ENCODE measurements at regions not wholly inside any gene's neighbourhood (a gene's known extent, or its start where the extent isn't known, plus 50 kb on each side); places are given as distances from the start of the nearest gene placed in this dataset.

DNA sequence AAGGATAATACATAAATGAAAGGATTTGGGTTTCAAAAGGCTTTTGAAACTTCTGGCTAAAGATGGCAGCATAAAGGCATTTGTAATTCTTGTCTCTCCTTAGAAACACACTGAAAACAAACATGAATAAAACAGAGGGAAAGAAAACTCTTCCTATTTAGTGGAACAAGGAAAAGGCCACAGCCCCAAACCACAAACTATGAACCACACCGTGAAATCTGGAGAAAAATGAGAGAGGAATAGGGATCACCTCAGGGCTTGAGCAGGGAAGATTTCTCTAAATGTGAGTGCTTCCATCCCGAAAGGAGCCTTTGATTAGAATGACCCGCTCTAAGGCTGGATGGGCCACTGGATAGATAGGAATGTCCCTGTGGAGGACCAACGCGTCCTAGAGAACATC, 119.6 kb downstream of the SEC61B start:
- Mint-ChIP-seq H3K4me1 (no peaks in the 10 kb centered on the region), H3K27ac (no peak overlapping the region), H3K9me3 (ENCODE audit: low read depth) (no peaks in the 10 kb centered on the region), H3K27me3 (peaks cover 34% of the 10 kb centered on the region), H3K36me3 (no peaks in the 10 kb centered on the region), H3K4me3 (no peak overlapping the region)
- CTCF ChIA-PET: no interaction called here
- ATAC-seq (no peak), DNase-seq (no peak)

DNA sequence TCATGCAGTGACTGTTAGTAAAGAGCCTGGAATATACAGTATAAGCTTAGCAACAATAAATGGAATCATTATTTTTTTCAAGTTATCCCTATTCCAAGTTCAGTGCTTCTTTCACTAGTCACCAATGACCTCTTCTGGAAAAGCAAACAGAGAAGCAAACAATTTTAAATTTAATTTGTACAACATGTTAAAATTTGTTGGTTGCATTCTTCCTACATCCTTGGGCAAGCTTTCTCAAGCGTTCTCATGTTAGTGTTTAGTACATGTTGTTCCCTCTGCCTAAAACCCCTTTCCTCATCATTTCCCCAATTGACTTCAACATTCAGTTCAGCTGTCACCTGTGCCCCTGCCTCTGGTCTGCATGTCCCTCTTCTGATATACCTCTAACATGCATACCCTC, 123.4 kb downstream of the SEC61B start:
- Mint-ChIP-seq H3K36me3 (no peaks in the 10 kb centered on the region), H3K9me3 (ENCODE audit: low read depth) (no peaks in the 10 kb centered on the region), H3K27me3 (peaks cover 43% of the 10 kb centered on the region), H3K4me1 (no peaks in the 10 kb centered on the region), H3K4me3 (no peak overlapping the region), H3K27ac (no peak overlapping the region)
- no peak for ATAC-seq
- CTCF ChIA-PET: no interaction called here
- DNase-seq: no peak

- Mint-ChIP-seq H3K36me3 (no peaks in the 10 kb centered on the region), H3K27me3 (peaks cover 43% of the 10 kb centered on the region), H3K4me3 (no peak overlapping the region), H3K4me1 (no peaks in the 10 kb centered on the region), H3K9me3 (ENCODE audit: low read depth) (no peaks in the 10 kb centered on the region), H3K27ac (no peak overlapping the region)
- DNase-seq (no peak), ATAC-seq (no peak)
- CTCF ChIA-PET: no interaction called here
Measured at GRCh38 chr9:99345942-99346341, 123.9 kb downstream of the SEC61B start.

DNA sequence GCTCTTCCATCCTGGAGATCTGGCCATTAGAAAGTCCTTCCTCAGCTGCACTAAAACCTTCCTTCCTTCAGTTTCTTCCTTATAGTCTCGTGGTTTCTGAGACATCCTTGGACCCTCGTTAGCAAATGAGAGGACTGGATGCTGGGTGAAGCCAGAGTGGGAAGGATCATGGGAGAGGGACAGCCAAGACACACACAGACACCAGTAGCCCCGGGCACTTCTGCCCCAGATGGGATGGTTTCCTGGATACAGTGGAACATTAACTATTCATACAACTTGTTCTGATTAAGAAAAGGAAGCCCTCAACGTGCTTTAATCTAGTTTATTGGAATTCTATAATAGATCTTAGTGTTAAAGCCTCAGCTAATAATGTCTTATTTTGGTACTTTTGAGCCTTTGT, 125.5 kb downstream of the SEC61B start:
- no peaks in the 10 kb centered on the region for H3K9me3 Mint-ChIP-seq (ENCODE audit: low read depth)
- H3K36me3 Mint-ChIP-seq: no peaks in the 10 kb centered on the region
- H3K4me1 Mint-ChIP-seq: no peaks in the 10 kb centered on the region
- DNase-seq (no peak), ATAC-seq (no peak)
- H3K27ac Mint-ChIP-seq: no peak overlapping the region
- H3K4me3 Mint-ChIP-seq: no peak overlapping the region
- peaks cover 38% of the 10 kb centered on the region for H3K27me3 Mint-ChIP-seq
- CTCF ChIA-PET: no interaction called here

DNA sequence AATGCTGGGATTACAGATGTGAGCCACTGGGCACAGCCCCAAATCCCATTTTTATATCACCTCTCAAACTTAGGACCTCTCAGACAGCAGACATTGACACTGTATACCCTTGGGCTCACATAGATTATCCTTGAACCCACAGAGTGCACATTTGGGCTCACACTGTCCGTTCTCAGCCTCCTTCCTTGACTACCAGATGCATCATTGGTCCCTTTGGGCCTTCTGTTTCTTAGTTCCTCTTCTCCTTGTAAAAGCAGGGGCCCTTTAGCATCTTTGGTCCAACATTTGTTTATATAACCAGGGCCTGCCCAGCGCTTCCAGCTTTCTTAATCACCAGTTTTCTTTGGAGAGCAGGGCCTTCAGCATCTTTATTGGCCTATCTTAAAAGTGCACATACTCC, 126.2 kb downstream of the SEC61B start:
- Mint-ChIP-seq H3K36me3 (no peaks in the 10 kb centered on the region), H3K27me3 (peaks cover 36% of the 10 kb centered on the region), H3K4me3 (no peak overlapping the region), H3K27ac (no peak overlapping the region), H3K9me3 (ENCODE audit: low read depth) (no peaks in the 10 kb centered on the region), H3K4me1 (no peaks in the 10 kb centered on the region)
- CTCF ChIA-PET: no interaction called here
- DNase-seq (no peak), ATAC-seq (no peak)

- Mint-ChIP-seq H3K4me3 (no peak overlapping the region), H3K36me3 (no peaks in the 10 kb centered on the region), H3K27ac (no peak overlapping the region), H3K4me1 (no peaks in the 10 kb centered on the region), H3K27me3 (peaks cover 28% of the 10 kb centered on the region), H3K9me3 (ENCODE audit: low read depth) (no peaks in the 10 kb centered on the region)
- ATAC-seq (no peak), DNase-seq (no peak)
- CTCF ChIA-PET: no interaction called here
Measured at GRCh38 chr9:99349870-99350269, 127.8 kb downstream of the SEC61B start.

- Mint-ChIP-seq H3K27me3 (peaks cover 29% of the 10 kb centered on the region), H3K4me3 (no peak overlapping the region), H3K9me3 (ENCODE audit: low read depth) (no peaks in the 10 kb centered on the region), H3K27ac (no peak overlapping the region), H3K36me3 (no peaks in the 10 kb centered on the region), H3K4me1 (no peaks in the 10 kb centered on the region)
- no peak for DNase-seq
- no peak for ATAC-seq
- CTCF ChIA-PET: no interaction called here
Measured at GRCh38 chr9:99350461-99350860, 128.4 kb downstream of the SEC61B start.

GRCh38 chr9:99351647-99352046, 129.6 kb downstream of the SEC61B start:
- ATAC-seq (no peak), DNase-seq (no peak)
- CTCF ChIA-PET: no interaction called here
- no peaks in the 10 kb centered on the region for H3K4me1 Mint-ChIP-seq
- H3K9me3 Mint-ChIP-seq (ENCODE audit: low read depth): no peaks in the 10 kb centered on the region
- no peak overlapping the region for H3K4me3 Mint-ChIP-seq
- no peaks in the 10 kb centered on the region for H3K36me3 Mint-ChIP-seq
- H3K27me3 Mint-ChIP-seq: peaks cover 24% of the 10 kb centered on the region
- H3K27ac Mint-ChIP-seq: no peak overlapping the region

DNA sequence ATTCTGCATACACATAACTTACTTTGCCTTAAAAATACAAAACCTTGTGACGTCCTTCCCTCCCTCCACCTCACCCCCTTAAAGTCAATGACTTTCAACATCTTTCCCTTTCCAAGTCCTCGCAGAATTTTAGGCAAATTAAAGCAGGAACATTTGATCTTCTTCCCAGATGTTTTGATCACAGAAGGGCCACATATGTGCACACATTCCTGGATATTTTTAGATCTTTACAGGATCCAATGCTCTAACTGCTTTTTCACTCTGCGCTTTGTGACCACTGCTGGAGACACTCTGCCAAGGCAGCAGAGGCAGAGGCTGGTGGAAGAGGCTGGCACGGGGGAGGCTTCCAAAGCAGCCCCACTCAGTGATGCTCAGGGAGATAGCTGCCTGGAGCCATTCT, 130.7 kb downstream of the SEC61B start:
- ATAC-seq: no peak
- no peaks in the 10 kb centered on the region for H3K4me1 Mint-ChIP-seq
- no peak overlapping the region for H3K4me3 Mint-ChIP-seq
- CTCF ChIA-PET: no interaction called here
- H3K36me3 Mint-ChIP-seq: no peaks in the 10 kb centered on the region
- peaks cover 14% of the 10 kb centered on the region for H3K27me3 Mint-ChIP-seq
- no peak overlapping the region for H3K27ac Mint-ChIP-seq
- no peaks in the 10 kb centered on the region for H3K9me3 Mint-ChIP-seq (ENCODE audit: low read depth)
- DNase-seq: no peak

- no peak overlapping the region for H3K27ac Mint-ChIP-seq
- CTCF ChIA-PET: no interaction called here
- ATAC-seq (no peak), DNase-seq (no peak)
- no peaks in the 10 kb centered on the region for H3K4me1 Mint-ChIP-seq
- H3K36me3 Mint-ChIP-seq: no peaks in the 10 kb centered on the region
- no peaks in the 10 kb centered on the region for H3K9me3 Mint-ChIP-seq (ENCODE audit: low read depth)
- H3K4me3 Mint-ChIP-seq: no peak overlapping the region
- H3K27me3 Mint-ChIP-seq: peaks cover 15% of the 10 kb centered on the region
Measured at GRCh38 chr9:99353408-99353807, 131.3 kb downstream of the SEC61B start.

DNA sequence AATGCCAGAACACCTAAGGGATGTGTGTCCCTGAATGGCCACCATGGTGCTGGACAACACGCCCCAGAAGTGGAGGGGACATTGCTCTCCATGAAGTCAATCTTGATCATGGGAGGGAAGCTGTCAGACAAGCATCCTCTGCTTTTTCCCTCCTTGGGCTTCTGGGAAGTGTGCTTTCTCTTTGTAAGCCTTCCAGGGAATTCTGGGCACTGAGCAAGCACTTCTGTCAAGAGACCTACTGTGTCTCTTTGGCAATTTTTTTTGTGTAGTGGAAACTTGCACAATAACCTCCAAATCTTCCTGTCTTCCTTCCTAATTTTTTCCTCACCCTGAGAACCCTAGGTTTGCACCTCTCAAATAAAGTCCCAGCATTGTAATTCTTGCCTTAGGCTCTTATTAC, 132.0 kb downstream of the SEC61B start:
- ATAC-seq (no peak), DNase-seq (no peak)
- Mint-ChIP-seq H3K36me3 (no peaks in the 10 kb centered on the region), H3K27me3 (peaks cover 18% of the 10 kb centered on the region), H3K27ac (no peak overlapping the region), H3K4me1 (no peaks in the 10 kb centered on the region), H3K4me3 (no peak overlapping the region), H3K9me3 (ENCODE audit: low read depth) (no peaks in the 10 kb centered on the region)
- CTCF ChIA-PET: no interaction called here

DNA sequence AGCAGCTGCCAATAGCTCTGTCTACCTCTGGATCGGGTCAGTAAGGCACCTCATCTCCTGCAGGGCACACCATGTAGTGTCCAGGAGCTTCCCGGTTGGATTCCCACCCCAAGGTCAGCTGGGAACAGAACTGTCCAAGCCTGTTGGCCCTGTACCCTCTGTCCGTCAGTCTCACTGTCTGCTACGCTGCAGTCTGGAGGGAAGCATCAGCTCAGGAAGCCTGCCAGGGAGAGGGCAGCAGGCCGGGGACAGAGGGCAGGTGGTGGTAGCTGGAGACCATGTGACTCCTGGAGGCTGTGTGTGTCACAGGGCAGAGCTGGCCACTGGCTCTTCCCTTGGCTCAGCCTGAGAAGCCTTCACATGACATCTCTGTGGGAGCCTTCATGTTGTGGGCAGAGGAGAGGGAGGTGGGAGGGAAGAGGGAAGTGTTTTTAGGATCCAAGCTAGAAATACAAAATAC, 134.5 kb downstream of the SEC61B start:
- no peak overlapping the region for H3K4me3 Mint-ChIP-seq
- no peak for ATAC-seq
- CTCF ChIA-PET: no interaction called here
- no peaks in the 10 kb centered on the region for H3K4me1 Mint-ChIP-seq
- no peaks in the 10 kb centered on the region for H3K9me3 Mint-ChIP-seq (ENCODE audit: low read depth)
- no peaks in the 10 kb centered on the region for H3K36me3 Mint-ChIP-seq
- H3K27ac Mint-ChIP-seq: no peak overlapping the region
- H3K27me3 Mint-ChIP-seq: peaks cover 29% of the 10 kb centered on the region
- DNase-seq: no peak

- DNase-seq: no peak
- H3K4me1 Mint-ChIP-seq: no peaks in the 10 kb centered on the region
- CTCF ChIA-PET: no interaction called here
Measured at GRCh38 chr9:99357575-99357974, 135.5 kb downstream of the SEC61B start.

GRCh38 chr9:99358668-99359067, 136.6 kb downstream of the SEC61B start:
- Mint-ChIP-seq H3K9me3 (ENCODE audit: low read depth) (no peaks in the 10 kb centered on the region), H3K27ac (no peak overlapping the region), H3K27me3 (peaks cover 46% of the 10 kb centered on the region), H3K36me3 (no peaks in the 10 kb centered on the region), H3K4me1 (no peaks in the 10 kb centered on the region), H3K4me3 (no peak overlapping the region)
- ATAC-seq: no peak
- DNase-seq: no peak
- CTCF ChIA-PET: no interaction called here

More at GRCh38 chr9:99357575-99357974, 135.5 kb downstream of the SEC61B start:
- Mint-ChIP-seq H3K4me3 (no peak overlapping the region), H3K27ac (no peak overlapping the region), H3K36me3 (no peaks in the 10 kb centered on the region), H3K27me3 (peaks cover 39% of the 10 kb centered on the region), H3K9me3 (ENCODE audit: low read depth) (no peaks in the 10 kb centered on the region)
- no peak for ATAC-seq

- no peak overlapping the region for H3K27ac Mint-ChIP-seq
- no peak for DNase-seq
- H3K4me3 Mint-ChIP-seq: no peak overlapping the region
- no peaks in the 10 kb centered on the region for H3K36me3 Mint-ChIP-seq
- H3K27me3 Mint-ChIP-seq: peaks cover 48% of the 10 kb centered on the region
- H3K4me1 Mint-ChIP-seq: no peaks in the 10 kb centered on the region
- no peaks in the 10 kb centered on the region for H3K9me3 Mint-ChIP-seq (ENCODE audit: low read depth)
- ATAC-seq: no peak
- CTCF ChIA-PET: no interaction called here
Measured at GRCh38 chr9:99359336-99359735, 137.3 kb downstream of the SEC61B start.

All from activated CD8-positive, alpha-beta memory T cell treated with anti-CD3 and anti-CD28 coated beads, Interleukin-2, amount 10 ng/mL, durations not matched to agents 7 days and 5 days (primary cell).